ENCODE measurements at regions not wholly inside any gene's neighbourhood (a gene's known extent, or its start where the extent isn't known, plus 50 kb on each side); places are given as distances from the start of the nearest gene placed in this dataset.
A peak's percentile ranks its signal among the peaks of the same experiment; 100 is the strongest.
"Not testable (repeated sequence)": the region's sequence is repeated elsewhere in the genome, so short reads cannot be mapped to it uniquely, and the experiment has no call there.

DNA sequence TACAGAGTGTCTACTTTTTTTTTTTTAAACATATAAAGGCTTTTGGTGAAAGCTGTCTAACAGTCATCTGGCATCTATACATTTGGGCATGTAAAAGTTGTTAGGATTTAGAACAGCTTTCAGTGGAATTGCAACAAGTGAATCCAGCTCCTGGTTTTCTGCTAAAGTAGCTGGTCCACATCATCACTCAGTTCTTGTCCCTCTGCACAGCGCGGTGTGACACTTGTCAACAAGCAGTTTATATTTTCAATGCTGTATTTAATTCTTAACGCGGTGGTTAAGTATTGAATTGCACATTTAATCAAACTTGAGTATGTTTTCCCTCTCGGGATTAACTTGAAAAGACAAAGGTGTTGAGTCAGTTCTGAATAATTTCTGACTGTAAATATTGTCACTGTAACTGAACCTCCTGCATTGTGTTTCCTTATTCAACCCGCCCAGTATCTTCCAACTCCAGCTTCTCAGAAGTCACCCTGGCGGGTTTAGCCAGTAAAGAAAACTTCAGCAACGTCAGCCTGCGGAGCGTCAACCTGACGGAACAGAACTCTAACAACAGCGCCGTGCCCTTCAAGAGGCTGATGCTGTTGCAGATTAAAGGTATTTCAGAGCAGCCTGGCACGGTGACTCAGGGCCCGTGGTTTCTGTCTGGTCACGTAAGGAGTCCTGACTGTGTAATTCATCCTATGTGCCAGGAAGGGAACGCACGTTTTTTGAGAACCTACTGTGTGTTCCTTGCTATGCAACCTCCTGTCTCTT, 66.1 kb upstream of the LYZL2 start:
- not testable (repeated sequence) for TF ChIP-seq POLR2A (IDR thresholded peaks at IDR 0.05)
- TF ChIP-seq, protein P1, sequence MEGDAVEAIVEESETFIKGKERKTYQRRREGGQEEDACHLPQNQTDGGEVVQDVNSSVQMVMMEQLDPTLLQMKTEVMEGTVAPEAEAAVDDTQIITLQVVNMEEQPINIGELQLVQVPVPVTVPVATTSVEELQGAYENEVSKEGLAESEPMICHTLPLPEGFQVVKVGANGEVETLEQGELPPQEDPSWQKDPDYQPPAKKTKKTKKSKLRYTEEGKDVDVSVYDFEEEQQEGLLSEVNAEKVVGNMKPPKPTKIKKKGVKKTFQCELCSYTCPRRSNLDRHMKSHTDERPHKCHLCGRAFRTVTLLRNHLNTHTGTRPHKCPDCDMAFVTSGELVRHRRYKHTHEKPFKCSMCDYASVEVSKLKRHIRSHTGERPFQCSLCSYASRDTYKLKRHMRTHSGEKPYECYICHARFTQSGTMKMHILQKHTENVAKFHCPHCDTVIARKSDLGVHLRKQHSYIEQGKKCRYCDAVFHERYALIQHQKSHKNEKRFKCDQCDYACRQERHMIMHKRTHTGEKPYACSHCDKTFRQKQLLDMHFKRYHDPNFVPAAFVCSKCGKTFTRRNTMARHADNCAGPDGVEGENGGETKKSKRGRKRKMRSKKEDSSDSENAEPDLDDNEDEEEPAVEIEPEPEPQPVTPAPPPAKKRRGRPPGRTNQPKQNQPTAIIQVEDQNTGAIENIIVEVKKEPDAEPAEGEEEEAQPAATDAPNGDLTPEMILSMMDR (IDR thresholded peaks at IDR 0.05): not testable (repeated sequence)
- peak; percentile 48 for TF ChIP-seq POLR2AphosphoS5 (IDR thresholded peaks at IDR 0.05)
